ENCODE measurements at regions not wholly inside any gene's neighbourhood (a gene's known extent, or its start where the extent isn't known, plus 50 kb on each side); places are given as distances from the start of the nearest gene placed in this dataset.

DNA sequence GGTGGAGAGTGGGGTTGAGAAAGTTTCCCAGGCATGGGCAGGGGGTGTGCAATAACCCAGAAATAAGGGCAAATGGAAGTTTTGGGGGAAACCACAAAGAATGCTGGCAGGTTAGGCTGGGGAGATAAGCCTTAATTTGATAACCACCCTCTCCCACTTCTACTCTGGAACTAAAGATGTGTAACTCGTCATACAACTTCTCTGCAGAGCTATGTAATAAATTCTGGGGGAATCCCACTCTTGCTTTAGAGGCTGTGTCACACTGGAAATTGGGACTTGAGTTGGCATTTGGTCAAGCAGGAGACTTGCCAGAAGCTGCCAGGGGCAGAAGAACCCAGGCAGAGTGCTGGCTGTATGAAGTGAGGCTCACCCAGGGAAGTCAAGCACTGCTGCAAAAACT, 170.9 kb upstream of the CPEB2 start:
- no peak for DNase-seq

DNA sequence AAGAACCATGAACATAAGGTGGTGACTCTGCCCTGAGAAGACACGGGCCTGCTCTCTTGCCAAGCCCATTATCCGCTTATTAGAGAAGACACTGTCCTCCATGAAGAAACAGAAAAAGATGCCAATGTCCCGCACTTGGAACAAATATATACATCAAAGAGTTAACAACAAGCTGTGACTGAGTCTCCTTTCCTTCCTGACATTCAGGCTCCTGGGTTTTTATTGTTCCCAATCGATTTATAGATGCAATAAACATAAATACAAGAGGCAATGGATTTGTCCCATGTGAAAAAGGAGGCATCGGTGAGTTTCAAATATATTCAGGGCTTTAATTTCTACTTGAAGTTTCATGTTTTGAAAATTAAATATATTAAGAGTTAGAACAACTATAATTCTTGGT, 169.2 kb upstream of the CPEB2 start:
- DNase-seq = no peak

DNA sequence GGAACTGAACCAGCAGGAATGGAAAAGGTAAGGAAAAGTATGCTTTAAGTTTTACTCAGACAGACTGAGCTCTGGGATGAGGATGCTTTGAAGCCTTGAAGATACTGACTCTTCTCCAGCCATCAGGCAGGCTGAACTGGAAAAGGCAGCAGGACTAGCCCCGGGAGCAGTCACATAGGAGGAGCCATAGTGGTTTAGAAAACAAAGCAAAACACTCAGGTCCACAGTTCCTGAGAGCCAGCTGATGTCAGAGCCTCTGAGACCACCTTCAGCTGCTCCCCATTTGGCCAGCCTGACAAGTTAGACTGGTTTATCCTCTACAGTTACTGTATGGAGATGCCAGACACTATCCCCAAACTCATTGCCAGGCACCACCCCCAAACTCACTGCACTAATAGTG, 167.9 kb upstream of the CPEB2 start:
- no peak for DNase-seq

DNA sequence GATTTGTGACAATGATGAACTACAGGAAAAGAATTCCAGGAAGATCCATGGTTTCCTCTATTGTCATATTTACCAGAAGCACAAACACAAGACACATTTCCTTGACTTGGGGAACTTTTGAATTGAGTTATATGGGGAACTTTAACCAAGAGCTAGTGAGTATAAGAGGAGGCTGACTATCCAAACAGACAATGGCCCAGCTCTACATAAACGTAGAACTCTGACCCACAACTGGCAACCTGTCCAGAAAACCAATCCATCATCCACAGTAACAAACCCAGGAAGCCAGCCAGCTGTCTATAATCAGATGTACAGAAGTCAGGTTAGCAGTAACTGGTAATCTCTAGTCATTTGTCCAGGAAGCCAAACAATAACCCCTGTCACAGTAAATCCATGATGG, 167.0 kb upstream of the CPEB2 start:
- no peak for DNase-seq

DNA sequence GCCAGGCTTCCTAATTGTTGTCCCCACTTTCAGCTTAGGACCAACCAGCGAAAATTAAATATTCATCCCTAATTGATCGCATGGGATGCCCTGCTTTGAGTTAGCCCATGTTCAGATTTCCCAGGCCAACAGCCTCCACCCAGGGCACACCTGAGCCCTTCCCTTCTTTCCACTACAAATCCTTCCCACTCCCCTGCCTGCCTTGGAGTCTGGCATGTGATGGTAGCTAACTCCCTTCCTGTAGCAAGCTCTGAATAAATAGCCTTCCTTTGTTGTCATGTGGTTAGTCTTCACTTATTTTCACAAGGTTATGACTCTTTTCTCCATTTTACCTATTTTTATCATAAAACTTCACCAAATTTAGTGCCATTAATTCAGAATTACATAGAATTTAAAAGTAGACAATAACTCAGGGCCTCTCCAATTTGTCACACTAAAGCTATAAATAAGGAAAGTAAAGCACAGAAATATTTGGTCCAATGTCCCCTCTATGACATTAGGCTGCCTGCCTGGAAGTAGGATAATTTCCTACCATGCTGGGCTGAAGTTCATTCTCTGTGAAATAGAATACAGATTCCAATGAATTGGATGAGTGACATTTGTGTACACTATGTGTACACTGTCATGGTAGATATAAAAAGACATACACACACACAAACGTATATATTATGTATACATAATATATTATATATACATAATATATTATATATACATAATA, 166.4 kb upstream of the CPEB2 start:
- no peak for DNase-seq

DNA sequence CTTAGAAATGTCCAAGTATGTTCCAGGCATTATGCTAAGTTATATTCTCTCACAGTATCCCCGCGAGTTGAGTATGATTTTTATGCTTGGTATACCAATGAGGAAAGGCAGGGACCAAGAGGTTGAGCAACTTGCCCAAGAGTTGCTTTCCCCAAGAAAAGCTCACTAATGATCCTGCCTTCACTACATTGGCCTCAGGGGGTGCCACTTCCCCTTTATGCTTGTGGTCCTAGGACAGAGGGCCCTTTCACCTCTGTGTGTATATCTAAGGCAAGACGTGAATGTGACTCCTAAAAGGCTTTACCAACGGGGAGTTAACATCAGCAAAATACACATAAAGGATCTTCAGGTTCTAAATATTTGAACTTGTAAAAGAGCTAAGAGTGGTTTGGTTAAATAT, 164.4 kb upstream of the CPEB2 start:
- DNase-seq = no peak

DNA sequence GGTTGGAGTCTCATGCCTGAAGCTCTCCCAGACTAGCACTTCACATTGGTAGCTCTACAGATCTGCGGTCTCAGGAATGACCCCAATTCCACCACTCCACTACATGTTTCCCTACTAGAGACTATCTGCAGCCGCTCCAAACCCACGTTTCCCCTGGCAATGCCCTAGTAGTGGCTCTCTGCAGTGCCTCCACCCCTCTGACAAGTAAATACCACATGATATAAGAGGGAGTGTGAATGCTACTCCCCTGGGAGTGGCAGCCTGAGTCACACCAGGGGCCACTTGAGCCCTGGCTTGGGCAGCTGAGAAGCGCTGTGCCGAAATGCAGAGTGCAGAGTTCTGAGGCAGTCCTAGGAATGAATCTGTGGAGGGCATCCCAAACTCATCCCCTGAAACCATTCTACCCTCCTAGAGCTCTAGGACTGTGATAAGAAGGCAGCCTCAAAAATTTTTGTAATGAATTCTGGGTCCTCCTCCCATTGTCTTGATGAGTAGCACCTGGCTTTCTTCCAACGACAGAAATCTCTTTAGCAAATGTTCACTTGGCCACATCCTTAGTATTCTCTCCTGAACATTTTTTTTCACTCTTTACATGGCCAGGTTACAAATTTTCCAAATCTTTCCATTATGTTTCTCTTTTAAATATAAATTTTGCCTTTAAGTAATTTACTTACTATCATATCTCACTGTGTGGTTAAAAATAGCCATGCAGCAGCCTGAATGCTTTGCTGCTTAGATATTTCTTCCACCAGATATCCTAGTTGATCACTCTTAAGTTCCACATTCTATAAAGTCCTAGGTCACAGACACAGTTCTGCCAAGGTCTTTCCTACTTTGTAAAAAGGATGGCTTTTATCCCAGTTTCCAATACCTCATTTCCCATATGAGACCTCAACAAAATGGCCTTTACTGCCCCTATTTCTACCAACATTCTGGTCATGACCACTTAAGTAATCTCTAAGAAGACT, 160.2 kb upstream of the CPEB2 start:
- no peak for DNase-seq

DNA sequence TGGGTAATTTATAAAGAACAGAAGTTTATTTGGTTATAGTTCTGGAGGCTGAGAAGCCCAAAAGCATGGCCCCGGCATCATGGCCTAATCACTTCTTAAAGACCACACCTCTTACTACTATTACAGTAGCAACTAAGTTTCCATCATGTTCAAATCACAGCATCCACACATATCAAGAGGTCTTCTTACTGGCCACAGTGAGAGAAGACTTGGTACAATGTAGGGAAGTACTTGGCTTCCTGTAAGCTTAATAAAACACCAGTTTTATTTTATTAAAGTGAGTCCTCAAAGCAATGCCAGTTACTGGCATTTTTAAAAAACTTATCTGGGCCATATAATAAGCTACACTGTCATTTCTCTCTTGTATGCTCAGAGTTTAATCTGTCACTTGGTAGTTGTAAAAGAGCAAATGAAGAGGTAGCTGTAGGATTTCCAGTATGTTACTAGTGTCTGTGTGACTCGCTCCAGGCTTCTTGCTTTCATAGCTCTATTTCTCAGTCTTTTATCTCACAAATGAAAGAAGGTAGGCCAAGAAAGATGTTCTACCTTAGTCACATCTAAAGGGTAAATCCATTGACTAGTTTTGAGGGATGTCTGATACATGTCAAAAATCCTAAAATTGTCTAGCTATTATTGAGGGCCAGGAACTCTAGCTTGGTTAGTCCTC, 159.2 kb upstream of the CPEB2 start:
- no peak for DNase-seq

DNA sequence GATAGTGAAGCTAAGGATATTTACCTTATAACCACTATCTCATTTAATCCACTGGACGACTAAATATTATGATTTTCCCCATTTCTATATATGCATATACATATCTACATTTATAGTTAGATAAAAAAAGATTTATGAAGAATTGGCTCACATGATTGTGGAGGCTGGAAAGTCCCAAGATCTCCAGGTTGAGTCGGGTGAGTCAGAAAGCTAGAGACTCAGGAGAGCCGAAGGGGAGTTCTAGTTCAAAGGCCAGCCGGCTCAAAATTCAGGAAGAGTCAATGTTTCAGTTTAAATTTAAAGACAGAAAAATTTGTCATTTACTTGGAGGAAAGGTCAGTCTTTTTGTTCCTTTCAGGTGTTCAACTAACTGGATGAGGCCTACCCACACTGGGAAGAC, 158.2 kb upstream of the CPEB2 start:
- no peak for DNase-seq

DNA sequence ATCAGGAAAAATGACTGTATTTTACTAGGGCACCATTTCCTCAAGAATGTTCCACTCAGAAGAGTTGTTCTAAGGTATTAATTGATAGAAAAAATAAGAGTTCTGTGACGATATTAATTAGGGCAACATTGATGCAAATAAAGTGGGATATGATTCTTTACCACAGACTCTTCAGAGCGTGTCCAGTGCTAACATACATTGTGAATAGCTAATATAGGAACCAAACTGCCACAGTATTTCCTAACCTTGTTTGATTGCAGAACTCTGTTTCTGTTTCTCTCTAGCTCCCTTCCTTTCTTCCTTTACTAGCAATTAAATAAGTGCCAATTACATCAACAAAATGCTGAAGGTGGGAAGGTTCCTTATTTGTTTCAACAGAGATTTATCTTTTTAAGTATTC, 154.1 kb upstream of the CPEB2 start:
- DNase-seq = no peak

DNA sequence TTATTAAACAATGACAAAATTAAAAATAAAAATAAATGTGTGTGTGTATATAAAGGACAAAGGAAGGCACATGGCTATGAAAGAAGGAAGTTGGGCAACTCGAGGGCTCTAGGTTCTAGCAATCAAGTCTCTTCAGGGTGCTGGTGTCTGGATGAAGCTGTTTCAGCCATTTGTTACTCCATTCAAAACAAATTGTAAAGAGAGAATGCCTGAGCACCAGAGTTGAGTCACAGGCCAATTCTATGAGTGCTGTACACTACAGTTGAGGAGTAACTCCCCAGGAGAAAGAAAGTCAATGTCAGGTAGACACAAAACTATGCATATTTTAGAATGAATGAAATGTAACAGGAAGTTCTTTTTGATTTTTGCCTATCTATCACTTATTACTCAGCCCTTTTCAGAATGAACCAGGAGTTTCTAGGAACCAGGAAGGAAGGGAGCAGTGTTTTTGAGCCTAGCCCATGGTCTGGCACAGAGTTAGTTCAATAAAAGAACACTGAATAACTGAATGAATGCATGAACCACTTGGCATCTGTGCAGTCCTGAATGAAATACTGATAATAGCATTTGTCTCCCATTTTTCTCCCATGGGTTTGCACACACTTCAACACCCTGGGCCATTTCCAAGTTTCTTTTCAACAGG, 151.7 kb upstream of the CPEB2 start:
- no peak for DNase-seq

DNA sequence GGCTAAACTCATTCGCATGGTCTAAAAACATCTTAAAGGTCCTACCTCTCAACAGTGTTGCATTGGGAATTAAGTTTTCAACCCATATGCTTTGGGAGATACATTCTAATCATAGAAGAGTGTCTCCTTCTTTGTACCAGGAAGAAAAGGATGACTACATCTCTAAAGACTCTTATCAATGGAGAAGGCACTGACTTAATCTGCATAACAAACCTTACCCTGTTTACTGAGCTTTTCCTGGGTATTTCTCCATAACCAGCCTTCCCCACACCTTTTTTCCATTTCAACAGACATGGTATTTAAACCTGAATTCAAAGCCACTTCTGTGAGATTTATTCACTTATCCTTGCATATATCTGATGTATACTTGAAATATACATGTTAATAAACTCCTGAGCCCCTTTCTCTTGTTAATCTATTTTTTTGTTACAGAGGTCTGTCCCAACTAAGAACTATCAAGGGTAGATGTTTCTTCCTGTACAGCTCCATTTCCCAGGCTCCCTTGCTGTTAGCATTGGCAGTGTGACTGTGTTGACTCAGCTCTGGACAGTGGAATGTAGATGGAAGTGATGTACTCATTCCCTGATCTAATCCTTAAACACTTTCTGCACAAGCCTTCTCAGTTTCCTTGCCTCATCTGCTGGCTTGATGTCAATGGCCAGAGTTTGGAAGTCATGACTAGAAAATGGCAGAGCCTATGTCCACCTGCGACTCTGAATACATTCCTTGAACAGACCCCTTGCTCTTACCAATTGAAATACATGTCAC, 148.9 kb upstream of the CPEB2 start:
- DNase-seq = no peak

DNA sequence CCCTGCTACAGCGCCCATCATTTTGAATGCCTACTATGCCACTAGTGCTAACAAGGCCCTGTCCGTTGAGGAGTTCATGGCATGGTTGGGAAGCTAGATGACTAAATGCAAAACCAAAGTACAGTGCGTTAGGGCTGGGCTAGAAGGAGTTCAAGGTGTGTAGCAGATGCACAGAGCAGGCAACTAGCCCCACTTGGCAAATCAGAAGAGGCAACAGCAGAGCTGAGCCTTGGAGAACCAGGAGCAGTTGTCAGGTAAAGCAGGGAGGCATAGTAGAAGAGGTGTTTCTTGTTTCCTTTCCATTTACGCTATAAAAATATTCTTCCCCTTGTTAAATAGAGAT, 146.6 kb upstream of the CPEB2 start:
- no peak for DNase-seq

DNA sequence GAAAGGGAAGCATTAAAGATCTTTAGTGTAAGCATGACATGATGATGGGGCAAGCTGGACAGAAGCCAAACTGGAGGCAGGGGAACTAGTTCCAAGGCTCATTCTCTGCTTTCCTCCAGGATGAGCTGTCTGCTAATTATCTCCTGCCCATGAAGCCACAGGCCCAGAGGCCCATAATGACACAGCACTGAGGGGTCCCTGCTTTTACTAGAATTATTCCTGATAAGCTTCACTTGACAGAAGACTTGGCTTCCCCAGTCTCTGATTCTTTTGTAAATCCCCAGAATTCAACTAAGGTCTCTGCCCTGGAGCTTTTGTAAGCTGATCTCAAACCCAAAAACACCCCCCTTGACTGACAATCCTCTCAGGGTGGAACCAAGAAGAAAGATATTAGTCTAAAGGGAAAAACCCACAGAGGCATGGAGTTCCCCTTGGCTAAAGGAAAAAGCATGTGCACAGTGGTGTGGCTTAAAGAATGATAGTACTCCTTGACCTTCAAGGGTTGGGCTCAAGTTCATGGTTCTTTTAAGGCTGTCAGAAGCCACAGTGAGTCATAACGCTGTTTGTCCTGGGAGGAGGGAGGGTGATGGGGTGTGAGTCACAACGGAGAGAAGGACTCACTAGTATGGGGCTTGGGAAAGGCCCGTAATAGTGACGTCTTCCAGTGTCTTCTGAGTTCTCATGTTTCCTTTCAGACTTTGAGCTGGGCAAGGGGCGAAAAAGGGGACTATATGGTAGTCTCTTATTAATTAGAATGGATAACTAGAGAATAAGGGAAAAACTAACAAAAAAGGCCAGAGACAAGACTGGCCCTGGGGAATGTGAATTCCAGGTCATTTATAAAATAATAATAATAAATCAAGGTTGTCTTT, 146.0 kb upstream of the CPEB2 start:
- no peak for DNase-seq

DNA sequence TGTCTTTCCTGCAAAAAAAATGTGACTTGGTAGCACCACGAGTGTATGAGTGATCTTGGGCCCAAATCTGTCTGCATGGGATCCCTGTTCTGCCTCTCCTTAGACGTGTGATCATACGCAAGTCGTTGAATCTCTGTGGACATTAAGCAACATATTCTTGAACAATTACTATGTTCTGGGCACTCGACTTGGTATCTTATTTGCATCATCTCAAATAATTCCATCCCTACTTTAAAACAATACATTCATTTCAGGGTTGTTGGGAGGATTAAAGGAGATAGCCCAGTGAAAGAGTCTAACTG, 145.4 kb upstream of the CPEB2 start:
- DNase-seq = no peak

DNA sequence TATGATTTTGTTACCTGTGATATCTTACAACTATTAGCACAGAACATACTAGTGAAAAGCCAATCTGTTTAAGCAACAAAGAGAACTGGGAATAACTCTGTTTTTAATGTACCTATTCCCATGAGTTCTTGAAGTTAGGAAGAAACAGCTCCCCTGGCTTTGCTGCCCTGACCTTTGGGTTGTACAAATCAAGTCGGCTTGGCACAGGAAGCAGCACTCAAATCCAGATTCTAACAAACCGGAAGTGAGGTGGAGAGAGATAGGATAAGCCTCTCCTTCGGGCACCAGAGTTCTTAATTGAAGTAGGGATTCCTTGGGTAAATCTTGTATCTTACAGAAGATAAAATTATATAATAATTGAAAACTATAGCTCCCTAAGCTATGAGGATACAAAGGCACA, 144.8 kb upstream of the CPEB2 start:
- no peak for DNase-seq

DNA sequence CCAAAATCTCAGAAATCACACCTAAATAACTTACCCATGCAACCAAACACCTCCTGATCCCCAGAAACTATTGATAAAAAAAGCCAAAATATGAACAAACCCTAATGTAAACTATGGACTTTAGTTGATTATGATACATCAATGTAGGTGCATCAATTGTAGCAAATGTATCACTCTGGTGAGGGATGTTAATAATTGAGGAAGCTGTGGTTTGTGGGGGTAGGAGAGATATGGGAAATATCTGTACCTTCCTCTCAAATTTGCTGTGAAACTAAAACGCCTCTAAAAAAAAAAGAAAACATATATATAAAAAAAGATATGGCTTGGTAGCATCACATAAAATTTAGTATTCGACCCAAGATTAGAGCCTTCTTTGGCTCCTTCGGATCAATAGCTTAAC, 144.3 kb upstream of the CPEB2 start:
- DNase-seq = no peak

DNA sequence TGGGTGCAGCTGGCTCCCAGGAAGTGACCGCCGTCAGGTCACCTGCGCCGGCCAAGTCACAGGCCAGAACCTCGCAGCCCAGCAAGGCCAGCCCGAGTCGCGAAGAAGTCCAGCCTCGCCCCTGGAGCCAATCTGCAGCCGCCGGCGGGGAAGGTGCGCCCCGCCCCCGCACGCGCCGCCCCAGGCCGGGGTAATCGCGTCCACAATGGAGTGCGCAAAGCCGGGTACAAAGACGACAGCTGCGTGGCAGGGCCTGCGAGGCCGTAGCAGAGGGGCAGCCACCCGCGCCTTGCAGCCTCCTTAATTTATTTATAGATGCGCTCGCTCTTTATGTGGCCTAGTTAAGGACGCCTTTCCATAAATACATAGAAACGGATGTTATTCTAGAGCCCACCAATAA, 139.4 kb upstream of the CPEB2 start:
- DNase-seq = no peak

DNA sequence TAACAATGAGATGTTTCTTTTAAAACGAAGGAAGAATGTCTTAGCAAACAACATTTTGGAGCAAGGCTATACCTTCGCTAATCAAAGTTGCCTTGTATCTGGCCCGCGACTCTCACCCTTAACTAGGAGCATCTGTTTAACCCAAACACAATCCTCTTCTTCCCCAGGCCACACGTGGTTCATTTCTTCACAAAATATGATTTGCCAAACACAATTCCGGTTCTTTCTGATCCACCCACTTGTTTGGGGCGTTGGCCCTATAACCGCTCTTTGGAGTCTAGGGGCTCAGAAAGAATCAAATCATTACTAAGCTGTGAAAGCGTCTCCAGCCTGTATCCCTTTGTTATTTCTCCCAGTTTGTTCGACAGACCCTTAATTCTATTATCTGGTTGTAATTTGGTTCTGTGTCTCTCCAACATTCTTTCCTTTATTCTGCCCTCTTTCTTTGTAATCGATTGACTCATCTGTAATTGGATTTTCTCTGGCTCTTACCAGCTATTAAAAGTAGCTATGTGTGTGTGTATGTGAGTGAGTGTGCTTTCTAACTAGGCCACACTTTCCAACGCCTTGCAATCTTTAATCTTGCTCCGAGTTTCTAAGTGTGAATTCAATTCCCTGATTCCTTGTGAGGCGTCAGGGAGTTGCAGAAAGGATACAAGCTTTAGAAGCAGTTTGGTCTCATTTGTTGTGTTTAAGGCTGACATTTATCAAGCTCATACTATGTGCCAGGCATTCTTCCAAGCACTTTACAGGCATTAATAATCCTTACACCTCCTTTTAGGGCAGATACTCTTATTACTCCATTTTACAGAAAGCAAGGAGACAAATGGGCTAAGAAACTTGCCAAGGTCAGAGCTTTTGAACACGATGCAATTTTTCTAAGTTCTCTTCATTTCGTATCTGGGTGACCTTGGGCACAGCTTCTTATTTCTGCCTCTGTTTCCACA, 138.6 kb upstream of the CPEB2 start:
- DNase-seq = no peak

DNA sequence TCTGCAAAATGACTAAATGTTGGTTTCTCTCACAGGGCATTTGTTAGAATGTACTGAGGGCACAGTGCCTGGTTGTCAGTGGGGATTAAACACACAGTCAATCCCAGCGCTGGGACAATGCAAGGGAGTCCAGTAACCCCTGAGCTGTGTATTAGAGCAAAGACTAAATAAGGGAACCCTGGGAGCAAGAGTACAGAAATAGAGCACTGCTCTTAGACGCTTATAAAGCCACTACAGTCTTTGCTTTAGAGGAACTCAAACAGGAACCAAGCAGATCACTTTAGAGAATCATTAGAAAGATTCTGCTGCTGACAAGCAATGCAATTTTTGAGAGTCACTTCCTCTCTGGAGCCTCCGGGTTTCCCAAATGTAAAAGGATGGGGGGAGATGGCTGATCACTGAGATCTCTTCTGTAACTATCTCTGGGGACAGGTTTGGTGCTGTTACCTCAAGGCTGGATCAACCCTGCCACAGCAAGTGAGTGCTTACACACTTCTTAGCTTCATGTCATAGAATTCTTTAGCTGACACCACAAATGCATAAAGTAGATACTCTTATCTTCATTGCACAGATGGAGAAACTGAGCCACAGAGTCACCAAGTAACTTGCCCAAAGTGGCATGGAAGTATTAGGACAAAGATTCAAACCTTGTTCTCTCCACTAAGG, 137.8 kb upstream of the CPEB2 start:
- DNase-seq = no peak

Data from CD4-positive, alpha-beta T cell treated with Interleukin-6 for 4 hours (primary cell).